GM13977 (cell line): ENCODE measurements at regions not wholly inside any gene's neighbourhood (a gene's known extent, or its start where the extent isn't known, plus 50 kb on each side); places are given as distances from the start of the nearest gene placed in this dataset.
"Not testable (repeated sequence)": the region's sequence is repeated elsewhere in the genome, so short reads cannot be mapped to it uniquely, and the experiment has no call there.

ENCODE experiments used
- DNase-seq: peaks from one replicate; pipeline ENCODE4 v3.0.0; 2012; ENCODE audit warnings: low spot score
- CTCF ChIP-seq: IDR thresholded peaks from 2 replicates; pipeline ENCODE4 v1.5.1; 2012; ENCODE audit warnings: mild to moderate bottlenecking, control low read depth; ENCODE audit not compliant: insufficient read depth; ENCODE audit errors: extremely low read depth, missing control alignments
- in situ Hi-C: fragments of 300-500 bp; cut with MboI; formaldehyde crosslinking; loops from one replicate; pipeline ENCODE4 v1.12.0; 2022; ENCODE audit warnings: low sequenced_read_pairs, low pct_unique_long_range_greater_than_20kb, mixed read lengths, inconsistent platforms; ENCODE audit not compliant: unreplicated experiment

DNA sequence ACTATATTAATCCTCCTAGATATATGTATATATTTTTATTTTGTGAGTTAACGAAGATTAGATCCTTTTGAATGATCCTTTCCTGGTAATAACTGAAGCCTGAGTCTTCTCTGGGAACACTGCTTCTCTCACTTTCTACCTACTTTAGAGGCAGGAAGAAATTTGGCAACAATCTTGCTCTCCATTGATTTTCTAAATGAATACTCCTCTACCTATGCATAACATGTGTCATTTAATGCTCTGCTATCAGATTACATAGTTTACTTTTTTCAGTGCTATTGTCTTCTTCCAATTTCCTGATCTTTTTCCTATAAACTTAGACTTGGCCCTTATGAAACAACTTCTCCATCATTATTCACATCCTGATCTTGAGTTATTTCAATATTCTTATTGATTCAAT, 60.4 kb upstream of the PDHA2 start:
- in situ Hi-C loops: no loop called here
- no peak for DNase-seq
- TF ChIP-seq CTCF: no peak

- in situ Hi-C loops: no loop called here
- TF ChIP-seq CTCF: no peak
- DNase-seq: no peak
Observed at GRCh38 chr4:95778666-95779065, 61.2 kb upstream of the PDHA2 start.

- DNase-seq, in situ Hi-C loops: not testable (repeated sequence)
Observed at GRCh38 chr4:95770605-95771004, 69.3 kb upstream of the PDHA2 start.

GRCh38 chr4:95764961-95765360, 74.9 kb upstream of the PDHA2 start:
- DNase-seq: no peak
- in situ Hi-C loops: no loop called here
- no peak for TF ChIP-seq CTCF

- in situ Hi-C loops: no loop called here
- TF ChIP-seq CTCF: no peak
- no peak for DNase-seq
Observed at GRCh38 chr4:95761871-95762270, 78.0 kb upstream of the PDHA2 start.

DNA sequence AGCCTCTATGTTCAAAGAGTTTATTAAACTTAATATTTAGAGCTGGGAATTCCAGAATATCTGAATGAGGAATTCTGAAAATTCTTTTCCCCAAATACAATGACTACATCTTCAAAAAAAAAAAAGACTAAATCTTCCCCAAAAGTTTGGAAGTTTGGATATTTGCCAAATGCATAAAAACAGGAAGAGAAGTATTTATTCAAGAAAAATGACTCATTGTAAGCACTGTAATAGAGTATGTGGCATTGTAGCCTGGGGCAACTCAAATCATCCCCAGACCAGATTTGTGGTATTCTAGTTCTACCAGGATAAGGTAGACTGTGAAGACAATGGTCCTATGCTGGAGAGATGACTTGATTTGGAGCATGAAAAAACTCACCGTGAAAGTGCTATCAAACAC, 78.5 kb upstream of the PDHA2 start:
- no peak for DNase-seq
- in situ Hi-C loops: no loop called here

GRCh38 chr4:95760646-95761045, 79.2 kb upstream of the PDHA2 start:
- DNase-seq, in situ Hi-C loops: not testable (repeated sequence)

More for the DNA sequence above, 78.5 kb upstream of the PDHA2 start:
- no peak for TF ChIP-seq CTCF

- in situ Hi-C loops: no loop called here
- no peak for TF ChIP-seq CTCF
- DNase-seq: no peak
Observed at GRCh38 chr4:95758001-95758400, 81.9 kb upstream of the PDHA2 start.
